GM10266 (cell line): ENCODE measurements at regions not wholly inside any gene's neighbourhood (a gene's known extent, or its start where the extent isn't known, plus 50 kb on each side); places are given as distances from the start of the nearest gene placed in this dataset.

ENCODE experiments used
- DNase-seq: peaks from one replicate; pipeline ENCODE4 v3.0.0; 2012; ENCODE audit errors: extremely low spot score
- TF ChIP-seq, protein P1 (sequence below): IDR thresholded peaks from 2 replicates; pipeline ENCODE4 v1.5.1; 2012; ENCODE audit warnings: mild to moderate bottlenecking, low read depth; ENCODE audit not compliant: control insufficient read depth, insufficient read depth; ENCODE audit errors: missing control alignments

DNA sequence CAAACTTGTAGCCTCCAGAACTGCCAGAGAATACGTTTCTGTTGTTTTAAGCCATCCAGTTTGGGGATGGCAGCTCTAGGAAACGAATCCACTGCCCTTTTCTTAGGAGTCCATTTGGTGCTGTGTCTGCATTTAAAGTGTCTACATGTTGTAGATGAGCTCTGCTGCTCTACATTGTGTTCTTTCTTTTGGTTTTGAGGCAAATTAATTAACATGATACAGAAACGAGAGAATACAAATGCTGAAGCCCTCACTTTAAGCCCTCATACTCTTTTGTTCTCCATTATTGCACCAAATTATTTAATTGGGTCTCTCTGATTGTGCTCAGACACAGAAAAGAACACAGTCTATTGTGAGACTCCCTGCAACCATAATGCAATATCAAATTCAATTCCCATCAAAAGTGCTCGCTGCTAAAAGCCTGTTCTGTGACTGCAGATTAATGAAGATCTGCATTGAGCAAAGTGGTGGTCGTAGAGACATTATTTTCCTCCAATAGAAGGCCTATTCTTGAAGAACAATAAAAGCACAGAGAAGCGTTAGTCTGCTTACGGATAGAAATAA is 166.3 kb upstream of the SOX21 start:
- TF ChIP-seq, protein P1, sequence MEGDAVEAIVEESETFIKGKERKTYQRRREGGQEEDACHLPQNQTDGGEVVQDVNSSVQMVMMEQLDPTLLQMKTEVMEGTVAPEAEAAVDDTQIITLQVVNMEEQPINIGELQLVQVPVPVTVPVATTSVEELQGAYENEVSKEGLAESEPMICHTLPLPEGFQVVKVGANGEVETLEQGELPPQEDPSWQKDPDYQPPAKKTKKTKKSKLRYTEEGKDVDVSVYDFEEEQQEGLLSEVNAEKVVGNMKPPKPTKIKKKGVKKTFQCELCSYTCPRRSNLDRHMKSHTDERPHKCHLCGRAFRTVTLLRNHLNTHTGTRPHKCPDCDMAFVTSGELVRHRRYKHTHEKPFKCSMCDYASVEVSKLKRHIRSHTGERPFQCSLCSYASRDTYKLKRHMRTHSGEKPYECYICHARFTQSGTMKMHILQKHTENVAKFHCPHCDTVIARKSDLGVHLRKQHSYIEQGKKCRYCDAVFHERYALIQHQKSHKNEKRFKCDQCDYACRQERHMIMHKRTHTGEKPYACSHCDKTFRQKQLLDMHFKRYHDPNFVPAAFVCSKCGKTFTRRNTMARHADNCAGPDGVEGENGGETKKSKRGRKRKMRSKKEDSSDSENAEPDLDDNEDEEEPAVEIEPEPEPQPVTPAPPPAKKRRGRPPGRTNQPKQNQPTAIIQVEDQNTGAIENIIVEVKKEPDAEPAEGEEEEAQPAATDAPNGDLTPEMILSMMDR, result no peak
- DNase-seq, result no peak

DNA sequence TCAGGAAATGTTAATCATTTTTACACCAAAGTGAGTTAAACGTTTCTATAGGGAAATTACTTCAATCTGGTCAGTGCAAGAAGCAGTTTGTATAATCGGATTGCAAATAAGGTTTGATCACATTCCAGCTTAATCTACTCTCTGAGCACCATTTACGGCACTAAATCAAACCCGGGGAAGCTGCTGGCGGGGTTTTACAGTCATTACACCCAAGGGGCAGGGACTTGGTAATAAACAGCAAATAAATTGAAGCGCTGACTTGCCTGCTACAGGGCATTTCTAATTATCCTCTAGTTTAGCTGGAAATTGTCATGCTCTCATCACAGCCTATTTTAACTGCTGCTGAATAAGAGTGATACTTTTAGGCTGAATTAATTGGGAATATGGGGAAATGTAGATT is 152.1 kb upstream of the SOX21 start:
- TF ChIP-seq, protein P1, result no peak
- DNase-seq, result no peak

DNA sequence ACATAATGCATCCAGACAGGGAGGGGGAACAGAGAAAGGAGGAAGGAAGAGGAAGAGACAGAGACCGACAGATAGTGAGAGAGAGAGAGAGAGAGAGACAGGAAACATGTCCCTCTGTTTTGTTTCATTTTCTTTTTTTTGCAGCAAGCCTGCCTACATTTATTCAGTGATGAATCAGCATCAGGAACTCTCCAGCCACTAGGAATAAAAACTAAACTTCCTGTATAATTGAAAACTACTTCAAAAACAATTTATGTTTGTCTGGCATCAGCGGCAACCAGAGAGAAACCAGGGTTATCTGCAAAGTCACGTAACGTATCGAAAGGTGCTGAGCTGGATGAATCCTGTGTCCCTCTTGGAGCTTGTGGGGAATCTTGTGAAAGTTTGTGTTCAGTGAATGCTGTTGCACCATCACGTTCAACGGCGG is 148.6 kb upstream of the SOX21 start:
- no peak for DNase-seq
- TF ChIP-seq, protein P1, result no peak

DNA sequence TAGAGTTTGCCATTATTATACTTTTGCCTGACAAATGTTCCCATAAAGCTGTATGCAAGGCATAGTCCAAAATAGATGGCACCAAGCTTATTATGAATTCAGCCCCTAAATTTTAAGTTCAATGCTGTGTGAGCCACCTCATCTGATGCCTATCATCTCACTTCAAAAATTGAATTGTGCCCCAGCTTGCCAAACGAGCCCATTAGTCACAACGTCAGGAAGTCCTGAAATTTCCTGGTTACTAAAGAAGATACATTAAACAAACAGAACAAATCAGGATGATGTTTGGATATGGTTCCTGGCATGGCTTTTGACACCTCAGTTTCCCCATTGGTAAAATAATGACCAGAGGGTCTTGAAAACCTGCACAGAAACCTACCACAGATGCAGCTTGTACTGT is 147.5 kb upstream of the SOX21 start:
- DNase-seq, result no peak
- TF ChIP-seq, protein P1, result no peak

DNA sequence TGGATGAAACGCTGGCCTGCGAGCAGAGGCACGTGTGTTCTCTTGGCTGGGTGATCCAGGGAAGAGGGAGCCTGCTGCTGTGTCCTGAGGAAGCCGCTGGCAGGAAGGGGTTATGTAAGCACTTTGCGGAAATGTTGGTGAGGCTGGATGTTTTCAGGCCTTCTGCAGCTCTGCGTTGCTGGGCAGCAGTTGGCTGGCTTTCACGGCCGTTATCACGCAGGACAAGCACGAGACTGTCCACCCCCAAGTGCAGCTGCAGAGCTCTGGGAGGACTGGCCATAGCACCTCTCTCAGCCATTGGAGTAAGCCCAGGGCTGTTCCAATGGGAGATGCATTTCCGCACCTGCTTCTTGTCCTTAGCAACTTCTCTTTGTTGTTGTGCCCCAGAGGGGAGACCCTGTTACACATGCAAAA is 146.9 kb upstream of the SOX21 start:
- no peak for DNase-seq
- TF ChIP-seq, protein P1, result no peak

DNA sequence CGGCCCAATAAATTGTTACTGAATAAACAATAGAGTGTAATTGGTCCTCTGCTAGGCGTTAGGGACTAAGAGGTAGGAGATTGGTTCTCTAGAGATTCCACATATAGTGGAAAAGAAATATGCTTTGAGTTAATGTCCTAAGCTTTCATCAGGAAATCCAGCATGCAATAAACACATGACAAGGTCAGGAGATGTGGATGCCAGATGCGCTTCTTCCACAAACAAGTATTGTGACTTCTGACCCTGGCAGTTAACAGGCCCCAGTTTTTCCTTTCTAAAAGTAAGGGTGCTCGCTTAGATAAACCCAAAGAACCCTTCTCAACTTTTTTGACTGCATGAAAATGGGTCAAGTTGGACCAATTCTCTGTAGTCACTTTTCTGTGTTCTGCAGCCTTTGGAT is 146.5 kb upstream of the SOX21 start:
- TF ChIP-seq, protein P1, result no peak
- DNase-seq, result no peak

DNA sequence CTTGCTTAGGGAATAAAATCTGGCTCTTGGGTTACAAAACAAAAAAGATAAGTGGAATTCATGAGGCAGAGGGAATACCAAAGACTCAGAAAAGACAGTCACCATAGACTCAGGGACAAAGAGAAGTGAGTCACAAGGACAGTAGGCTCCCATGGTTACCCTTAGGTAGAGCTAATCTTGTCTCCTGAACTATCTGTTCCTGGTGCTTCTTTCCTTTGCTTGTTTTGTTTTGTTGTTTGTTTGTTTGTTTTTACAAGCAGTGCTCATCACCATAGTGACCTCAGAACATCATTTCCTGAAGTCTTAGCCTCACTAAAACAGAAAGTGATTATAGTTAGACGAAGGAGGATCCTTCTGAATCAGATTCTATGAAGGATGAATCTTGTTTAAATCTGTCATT is 142.3 kb upstream of the SOX21 start:
- TF ChIP-seq, protein P1, result no peak
- DNase-seq, result no peak
